HG03066 (cell line): ENCODE measurements at regions not wholly inside any gene's neighbourhood (a gene's known extent, or its start where the extent isn't known, plus 50 kb on each side); places are given as distances from the start of the nearest gene placed in this dataset.

Experiments used
- ATAC-seq: cut with Tn5 transposase; IDR thresholded peaks from one replicate; pipeline ENCODE4 v1.9.1; 2021; ENCODE audit warnings: low read depth; ENCODE audit not compliant: unreplicated experiment

GRCh38 chr15:96222981-96223380 is 107.5 kb upstream of the NR2F2 start:
- ATAC-seq: no peak

- ATAC-seq: no peak
Observed at GRCh38 chr15:96223939-96224338, 106.6 kb upstream of the NR2F2 start.

DNA sequence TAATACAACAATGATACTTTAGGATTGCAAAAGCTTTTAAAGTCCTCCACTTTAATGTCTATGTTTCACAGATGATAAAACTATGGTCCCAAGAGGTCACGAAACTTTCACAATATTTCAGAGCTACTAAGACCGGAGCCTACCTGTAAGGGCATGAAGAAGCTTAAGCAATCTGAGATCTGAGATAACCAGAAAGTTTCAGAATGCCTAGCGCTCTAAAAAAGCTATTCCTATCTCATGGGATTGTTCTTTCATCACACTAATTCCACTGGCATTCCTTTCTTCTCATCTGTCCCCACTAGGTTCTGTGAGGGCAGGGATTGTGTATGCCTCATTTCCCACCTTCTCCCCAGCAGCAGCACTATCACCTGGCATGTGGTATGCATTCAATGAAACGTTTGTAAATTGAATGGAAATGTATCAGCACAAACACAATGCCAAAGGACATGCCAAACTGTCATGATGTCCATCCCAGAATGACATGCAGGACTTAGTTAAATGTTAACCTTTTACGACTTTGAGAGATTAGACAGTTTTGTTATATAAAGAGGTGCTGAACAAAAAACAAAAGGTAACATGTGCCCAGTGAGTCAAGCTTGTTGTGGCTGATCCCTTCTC is 104.7 kb upstream of the NR2F2 start:
- ATAC-seq: no peak

GRCh38 chr15:96230526-96231181 is 99.8 kb upstream of the NR2F2 start:
- ATAC-seq: no peak

DNA sequence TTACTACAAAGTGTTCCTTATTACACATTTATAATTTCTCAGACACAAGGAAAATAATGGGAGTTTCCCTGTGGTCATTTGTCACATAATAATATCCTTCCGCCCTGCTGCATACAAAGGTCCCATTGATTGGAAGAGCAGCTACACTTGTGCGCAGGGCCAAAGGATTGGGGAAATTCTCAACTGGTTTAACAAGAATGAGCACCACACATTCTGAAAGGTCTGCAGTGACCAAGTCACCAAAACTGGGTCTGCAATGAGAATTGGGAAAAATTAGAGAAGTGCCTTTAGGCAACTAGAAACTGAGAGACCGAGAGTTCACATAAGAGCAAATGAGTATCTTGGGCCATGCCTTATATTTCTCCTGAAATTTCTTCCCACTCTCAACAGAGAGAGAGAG is 98.2 kb upstream of the NR2F2 start:
- ATAC-seq: no peak

GRCh38 chr15:96234109-96234892 is 96.2 kb upstream of the NR2F2 start:
- peak; percentile 60 for ATAC-seq

DNA sequence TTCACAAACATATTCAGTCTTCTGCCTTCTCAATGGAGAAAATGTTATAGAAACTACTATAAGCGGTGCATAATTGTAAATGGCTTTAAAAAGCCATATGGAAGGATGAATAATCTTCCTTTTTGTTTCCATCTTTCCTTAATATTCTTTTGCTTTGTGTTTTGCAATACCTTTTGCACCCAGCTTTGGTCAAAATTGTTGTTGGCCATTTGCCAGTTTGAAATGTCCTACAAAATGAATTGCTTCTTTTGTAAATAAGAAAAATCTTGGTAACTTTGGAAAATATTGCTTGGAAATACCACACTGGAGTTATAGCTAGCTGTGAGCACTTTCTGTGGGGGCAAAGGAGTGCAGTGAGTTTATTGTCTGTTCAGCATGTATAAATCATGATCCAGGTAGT is 93.5 kb upstream of the NR2F2 start:
- ATAC-seq: no peak

GRCh38 chr15:96242761-96243160 is 87.7 kb upstream of the NR2F2 start:
- ATAC-seq: no peak

DNA sequence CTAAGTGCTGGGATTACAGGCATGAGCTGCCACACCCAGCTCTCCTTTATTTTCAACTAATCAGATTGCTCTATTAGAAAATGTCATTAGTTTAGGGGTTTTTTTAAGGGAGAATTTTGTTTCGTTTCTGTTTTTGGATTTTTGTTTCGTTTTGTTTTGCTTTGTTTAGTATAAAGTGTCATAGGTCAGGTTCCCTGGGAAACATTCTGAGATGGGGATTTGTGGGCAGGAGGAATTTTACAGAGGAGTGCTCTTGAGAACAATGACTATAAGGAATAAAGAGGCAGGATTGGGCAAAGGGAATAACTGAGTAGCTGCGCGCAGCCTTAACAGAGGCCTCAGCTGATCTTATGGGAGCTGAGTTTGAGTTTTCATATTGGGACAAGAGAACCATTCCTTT is 86.8 kb upstream of the NR2F2 start:
- ATAC-seq: no peak

GRCh38 chr15:96245252-96245651 is 85.2 kb upstream of the NR2F2 start:
- no peak for ATAC-seq

DNA sequence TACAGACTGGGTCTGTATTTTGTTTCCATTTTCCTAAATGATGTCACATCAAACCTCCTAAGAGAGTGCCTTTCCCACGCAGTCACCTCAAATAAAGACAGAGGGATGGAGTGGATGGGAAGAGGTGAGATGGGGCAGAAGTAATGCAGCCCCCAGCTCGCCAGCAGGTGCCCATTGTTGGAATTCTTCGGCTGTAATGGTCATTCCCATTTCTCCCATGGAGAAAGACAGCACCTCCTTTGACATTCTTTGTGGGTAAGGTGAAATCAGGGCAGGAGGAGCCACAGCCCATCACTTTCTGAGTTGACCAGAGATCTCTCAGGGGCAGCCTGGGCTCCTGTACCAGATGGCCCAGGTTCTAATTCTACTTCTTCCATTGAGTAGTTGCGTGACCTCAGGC is 84.4 kb upstream of the NR2F2 start:
- no peak for ATAC-seq

DNA sequence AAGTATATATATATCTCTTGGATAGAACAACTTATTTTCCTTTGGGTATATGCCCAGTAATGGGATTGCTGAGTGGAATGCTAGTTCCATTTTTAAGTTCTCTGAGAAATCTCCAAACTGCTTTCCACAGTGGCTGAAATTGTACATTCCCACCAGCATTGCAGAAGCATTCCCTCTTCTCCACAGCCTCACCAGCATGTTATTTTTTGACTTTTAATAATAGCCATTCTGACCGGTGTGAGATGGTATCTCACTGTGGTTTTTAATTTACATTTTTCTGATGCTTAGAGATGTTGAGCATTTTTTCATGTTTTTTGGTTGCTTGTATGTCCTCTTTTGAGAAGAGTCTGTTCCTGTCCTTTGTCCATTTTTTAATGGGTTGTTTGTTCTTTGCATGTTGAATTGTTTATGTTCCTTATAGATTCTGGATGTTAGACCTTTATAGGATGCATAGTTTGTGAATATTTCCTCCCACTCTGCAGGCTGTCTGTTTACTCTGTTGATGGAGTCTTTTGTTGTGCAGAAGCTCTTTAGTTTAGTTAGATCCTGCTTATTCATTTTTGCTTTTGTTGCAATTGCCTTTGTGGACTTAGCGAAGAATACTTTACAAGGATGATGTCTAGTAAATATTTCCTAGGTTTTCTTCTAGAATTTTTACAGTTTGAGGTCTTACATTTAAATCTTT is 82.7 kb upstream of the NR2F2 start:
- ATAC-seq: no peak

DNA sequence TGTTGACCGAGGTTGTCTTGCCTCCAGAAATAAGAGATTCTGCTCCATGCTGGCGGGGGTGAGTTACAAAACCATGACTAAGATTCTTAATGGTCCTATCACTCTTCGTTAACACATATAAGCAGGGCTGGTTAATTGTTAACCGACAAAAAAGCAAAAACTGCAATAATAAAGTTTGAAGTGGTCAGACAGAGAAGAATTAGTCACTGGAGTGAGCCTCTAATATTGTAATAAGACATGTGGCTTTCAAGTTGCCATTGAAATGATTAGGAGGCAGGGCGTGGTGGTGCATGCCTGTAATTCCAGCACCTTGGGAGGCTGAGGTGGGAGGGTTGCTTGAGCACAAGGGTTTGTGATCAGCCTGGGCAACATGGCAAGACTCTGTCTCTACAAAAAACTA is 78.4 kb upstream of the NR2F2 start:
- ATAC-seq: no peak

- no peak for ATAC-seq
Observed at GRCh38 chr15:96253006-96253747, 77.3 kb upstream of the NR2F2 start.

- no peak for ATAC-seq
Observed at GRCh38 chr15:96254173-96254572, 76.3 kb upstream of the NR2F2 start.

DNA sequence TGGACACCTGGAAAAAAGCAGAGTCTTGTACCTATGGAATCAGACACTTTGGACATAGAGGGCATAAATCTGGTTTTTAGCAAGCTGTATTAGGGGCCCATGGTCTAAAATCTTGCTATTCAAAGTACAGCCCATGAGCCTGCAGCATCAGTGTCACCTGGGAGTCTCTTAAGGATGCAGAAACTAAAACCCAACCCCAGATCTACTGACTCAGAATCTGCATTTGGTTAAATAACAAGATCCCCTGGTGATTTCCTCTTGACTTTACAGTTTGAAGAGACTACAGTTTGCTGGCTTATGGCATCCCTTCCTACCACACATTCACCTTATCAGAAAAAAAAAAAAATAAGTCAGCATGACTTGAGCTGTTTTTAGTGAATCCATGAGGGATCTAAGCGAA is 74.9 kb upstream of the NR2F2 start:
- no peak for ATAC-seq

DNA sequence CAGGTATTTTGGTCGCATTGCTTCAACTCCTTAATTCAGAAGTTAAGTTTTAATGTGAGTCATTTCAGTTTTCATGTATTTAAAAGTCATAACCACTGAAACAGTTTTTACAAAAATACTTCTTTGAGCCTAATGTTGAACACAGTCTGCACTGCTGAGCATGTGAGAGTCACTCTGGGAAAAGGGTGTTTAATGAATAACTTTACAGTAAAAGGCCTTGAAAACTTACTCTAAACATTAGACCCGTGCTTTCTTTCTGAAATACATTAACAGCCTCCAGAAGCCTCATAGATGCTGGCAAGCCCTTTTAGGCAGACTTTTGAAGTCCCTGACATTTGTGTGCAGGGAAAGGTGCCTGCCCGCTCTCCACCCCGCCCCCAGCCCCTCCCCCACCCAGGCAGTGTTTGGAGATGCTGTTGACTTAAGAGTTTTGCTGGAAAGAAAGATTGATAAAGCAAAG is 68.9 kb upstream of the NR2F2 start:
- peak; percentile 81 for ATAC-seq

- no peak for ATAC-seq
Observed at GRCh38 chr15:96262097-96262496, 68.4 kb upstream of the NR2F2 start.

GRCh38 chr15:96262549-96263489 is 67.7 kb upstream of the NR2F2 start:
- ATAC-seq: no peak
